H1 (cell line): ENCODE measurements at regions not wholly inside any gene's neighbourhood (a gene's known extent, or its start where the extent isn't known, plus 50 kb on each side); places are given as distances from the start of the nearest gene placed in this dataset.

ENCODE experiments used
- CTCF ChIA-PET: fragments of 300-600 bp; sonication (Branson Sonifier 250); formaldehyde crosslinking; loops from one replicate; lab custom pipeline; 2021; ENCODE audit not compliant: partially characterized antibody; lab: Charles Lee
- POLR2A ChIA-PET: fragments of 300-600 bp; sonication (Branson Sonifier 250); formaldehyde crosslinking; loops from one replicate; lab custom pipeline; 2021; ENCODE audit warnings: inconsistent platforms; ENCODE audit not compliant: partially characterized antibody; lab: Charles Lee
- DNase-seq, 2 experiments: peaks; one replicate each; pipeline versions ENCODE4 v3.0.0 to v3.0.0-alpha.2; 2010 to 2022; ENCODE audit warnings: low spot score in 2 of 2, low read depth in 1 of 2, mixed read lengths in 1 of 2
- FAIRE-seq: peaks from 2 replicates; lab custom pipeline; 2011; peaks lifted over from hg19 to GRCh38; lab: Jason Lieb, UNC
- H2AFZ ChIP-seq: 2 replicates; pipeline ENCODE4 v1.8.1; 2012; ENCODE audit warnings: low read length, inconsistent platforms
- H2AK5ac ChIP-seq: 2 replicates; pipeline ENCODE4 v1.6.1; 2013; ENCODE audit warnings: low read depth, low read length
- H2BK120ac ChIP-seq: replicated peaks from 2 replicates; pipeline ENCODE3; 2013; ENCODE audit warnings: low read depth, low read length, inconsistent platforms
- H2BK12ac ChIP-seq: 2 replicates; pipeline ENCODE4 v1.6.1; 2013; ENCODE audit warnings: low read depth, low read length
- H2BK15ac ChIP-seq: 2 replicates; pipeline ENCODE4 v1.6.1; 2013; ENCODE audit warnings: low read length
- H2BK20ac ChIP-seq: 2 replicates; pipeline ENCODE4 v1.6.1; 2013; ENCODE audit warnings: low read length
- H2BK5ac ChIP-seq: 2 replicates; pipeline ENCODE4 v1.6.1; 2013; ENCODE audit warnings: low read depth, low read length
- H3K14ac ChIP-seq: 2 replicates; pipeline ENCODE4 v1.6.1; 2013; ENCODE audit warnings: inconsistent platforms; ENCODE audit not compliant: insufficient read length
- H3K18ac ChIP-seq: 2 replicates; pipeline ENCODE4 v1.6.1; 2013; ENCODE audit warnings: low read length; ENCODE audit errors: extremely low read depth
- H3K23ac ChIP-seq: 2 replicates; pipeline ENCODE4 v1.6.1; 2013; ENCODE audit warnings: inconsistent platforms; ENCODE audit not compliant: insufficient read length
- H3K23me2 ChIP-seq: 2 replicates; pipeline ENCODE4 v1.6.1; 2013; ENCODE audit warnings: low read depth, low read length
- H3K27ac ChIP-seq: 2 replicates; pipeline ENCODE4 v1.6.1; 2011; ENCODE audit warnings: low read depth, low read length, inconsistent platforms
- H3K27me3 ChIP-seq, 4 experiments: replicated peaks in 1 of 4; 1 replicate in 1 of 4; 2 replicates in 3 of 4; pipeline versions ENCODE4 v1.6.1 to v1.8.1; 2011 to 2013; ENCODE audit warnings: low read length in 3 of 4, mild to moderate bottlenecking in 3 of 4, inconsistent platforms in 2 of 4, mixed read lengths in 2 of 4, moderate library complexity in 1 of 4; ENCODE audit not compliant: control insufficient read depth in 3 of 4, insufficient read depth in 3 of 4; ENCODE audit errors: extremely low read depth in 1 of 4
- H3K36me3 ChIP-seq, 4 experiments: 2 replicates each; pipeline versions ENCODE4 v1.6.1 to v1.8.1; 2011 to 2013; ENCODE audit warnings: mild to moderate bottlenecking in 4 of 4, low read length in 3 of 4, moderate library complexity in 2 of 4, control low read depth in 1 of 4, inconsistent platforms in 1 of 4; ENCODE audit not compliant: insufficient read depth in 4 of 4, control insufficient read depth in 2 of 4
- H3K4ac ChIP-seq: replicated peaks from 2 replicates; pipeline ENCODE3; 2013; ENCODE audit warnings: low read length, low read depth, mixed read lengths, inconsistent platforms; ENCODE audit not compliant: insufficient read length
- H3K4me1 ChIP-seq, 4 experiments: replicated peaks in 1 of 4; 1 replicate in 1 of 4; 2 replicates in 3 of 4; pipeline versions ENCODE4 v1.6.1 to v1.8.1; 2011 to 2013; ENCODE audit warnings: low read length in 3 of 4, inconsistent platforms in 2 of 4, mixed read lengths in 1 of 4; ENCODE audit not compliant: insufficient read depth in 4 of 4, control insufficient read depth in 3 of 4
- H3K4me2 ChIP-seq, 2 experiments: 2 replicates each; pipeline versions ENCODE4 v1.6.1 to v1.8.1; 2011 to 2013; ENCODE audit warnings: low read depth in 2 of 2, low read length in 2 of 2, control low read depth in 1 of 2, inconsistent platforms in 1 of 2, mild to moderate bottlenecking in 1 of 2; ENCODE audit not compliant: insufficient read depth in 1 of 2
- H3K4me3 ChIP-seq, 4 experiments: fragments of 200-600, 300-600 bp in 1 of 4; sonication (generic), shearing (Covaris generic), sonication (Bioruptor Twin) in 1 of 4; 2 replicates each; pipeline versions ENCODE4 v1.5.1 to v1.8.1; 2011 to 2016; ENCODE audit warnings: low read length in 4 of 4, low read depth in 3 of 4, control low read depth in 2 of 4, inconsistent platforms in 2 of 4, mild to moderate bottlenecking in 2 of 4, mixed read lengths in 1 of 4, moderate library complexity in 1 of 4; ENCODE audit not compliant: insufficient read depth in 2 of 4; ENCODE audit errors: extremely low read depth in 1 of 4
- H3K56ac ChIP-seq: replicated peaks from 2 replicates; pipeline ENCODE3; 2013; ENCODE audit warnings: low read depth, mild to moderate bottlenecking, mixed read lengths, low read length, inconsistent platforms; ENCODE audit not compliant: insufficient read length
- H3K79me1 ChIP-seq: 2 replicates; pipeline ENCODE4 v1.6.1; 2013; ENCODE audit warnings: low read depth, low read length, control low read depth
- H3K79me2 ChIP-seq, 2 experiments: 2 replicates each; pipeline versions ENCODE4 v1.6.1 to v1.8.1; 2012 to 2013; ENCODE audit warnings: low read length in 2 of 2, mild to moderate bottlenecking in 2 of 2, inconsistent platforms in 1 of 2; ENCODE audit not compliant: insufficient read depth in 2 of 2, control insufficient read depth in 1 of 2
- H3K9ac ChIP-seq, 4 experiments: replicated peaks in 1 of 4; 1 replicate in 1 of 4; 2 replicates in 3 of 4; pipeline versions ENCODE4 v1.6.1 to v1.8.1; 2011 to 2013; ENCODE audit warnings: low read depth in 3 of 4, low read length in 3 of 4, control low read depth in 2 of 4, mild to moderate bottlenecking in 2 of 4, moderate library complexity in 2 of 4, inconsistent platforms in 1 of 4; ENCODE audit errors: extremely low read depth in 1 of 4
- H3K9me3 ChIP-seq, 2 experiments: 2 replicates each; pipeline versions ENCODE4 v1.6.1 to v1.8.1; 2012 to 2013; ENCODE audit warnings: mild to moderate bottlenecking in 2 of 2, moderate library complexity in 2 of 2, control low read depth in 1 of 2, inconsistent platforms in 1 of 2, low read depth in 1 of 2, low read length in 1 of 2, mixed read lengths in 1 of 2; ENCODE audit not compliant: insufficient read depth in 2 of 2
- H4K20me1 ChIP-seq, 2 experiments: replicated peaks in 1 of 2; 2 replicates each; pipeline versions ENCODE3 to v1.8.1; 2011 to 2013; ENCODE audit warnings: inconsistent platforms in 2 of 2, low read length in 2 of 2, mild to moderate bottlenecking in 1 of 2; ENCODE audit not compliant: insufficient read depth in 2 of 2, control insufficient read depth in 1 of 2
- H4K5ac ChIP-seq: 2 replicates; pipeline ENCODE4 v1.6.1; 2013; ENCODE audit warnings: low read length, low read depth, mixed read lengths, inconsistent platforms; ENCODE audit not compliant: insufficient read length
- H4K8ac ChIP-seq: 2 replicates; pipeline ENCODE4 v1.8.0; 2013; ENCODE audit warnings: mild to moderate bottlenecking, moderate library complexity, low read length, inconsistent platforms; ENCODE audit not compliant: insufficient read depth; ENCODE audit errors: extremely low read depth
- H4K91ac ChIP-seq: replicated peaks from 2 replicates; pipeline ENCODE3; 2013; ENCODE audit warnings: low read length, mixed read lengths, inconsistent platforms; ENCODE audit not compliant: insufficient read length
- BRCA1 ChIP-seq: IDR thresholded peaks from 2 replicates; pipeline ENCODE4 v1.6.1; 2012; ENCODE audit warnings: low read depth, low read length, improper control_type of control experiment
- CHD1 ChIP-seq: IDR thresholded peaks from 2 replicates; pipeline ENCODE4 v1.6.1; 2012; ENCODE audit warnings: low read depth, low read length, improper control_type of control experiment
- HDAC6 ChIP-seq: IDR thresholded peaks from one replicate; pipeline ENCODE4 v1.7.1; 2012; ENCODE audit warnings: low read depth, mild to moderate bottlenecking, inconsistent platforms, low read length, moderate library complexity
- KDM5A ChIP-seq: fragments of 200-600 bp; IDR thresholded peaks from 2 replicates; pipeline ENCODE4 v1.7.1; 2012; ENCODE audit warnings: mild to moderate bottlenecking, low read length, inconsistent platforms, mixed read lengths
- RFX5 ChIP-seq: IDR thresholded peaks from 2 replicates; pipeline ENCODE4 v1.6.1; 2011; ENCODE audit warnings: low read depth, low read length, improper control_type of control experiment, borderline replicate concordance
- RXRA ChIP-seq: IDR thresholded peaks from 2 replicates; pipeline ENCODE4 v1.6.1; 2011; ENCODE audit warnings: low read depth, mild to moderate bottlenecking, low read length, moderate library complexity; ENCODE audit not compliant: insufficient read depth
- SAP30 ChIP-seq: fragments of 300-600 bp; sonication (generic); IDR thresholded peaks from 2 replicates; pipeline ENCODE4 v1.7.1; 2012; ENCODE audit warnings: low read length, moderate library complexity, mild to moderate bottlenecking, inconsistent platforms; ENCODE audit not compliant: insufficient read depth, insufficient replicate concordance
- SP1 ChIP-seq: IDR thresholded peaks from 2 replicates; pipeline ENCODE4 v1.6.1; 2011; ENCODE audit warnings: low read depth, low read length
- WGBS, 2 experiments: shearing (Covaris generic) in 1 of 2; methylation state at CpG; one replicate each; pipeline versions ENCODE4 v1.1.6 to v1.1.7; 2013 to 2015; ENCODE audit warnings: low lambda C conversion rate in 2 of 2, mixed read lengths in 2 of 2, inconsistent platforms in 1 of 2, low coverage in 1 of 2, missing lambda C conversion rate in 1 of 2; ENCODE audit not compliant: insufficient replicate concordance in 2 of 2, insufficient coverage in 1 of 2, insufficient read length in 1 of 2; ENCODE audit errors: extremely low coverage in 1 of 2, missing lambda C conversion rate in 1 of 2; 5-methylcytosine and 5-hydroxymethylcytosine counted together
- TF ChIP-seq, protein P1 (sequence below): IDR thresholded peaks from 2 replicates; pipeline ENCODE4 v1.6.1; 2012; ENCODE audit warnings: inconsistent platforms

DNA sequence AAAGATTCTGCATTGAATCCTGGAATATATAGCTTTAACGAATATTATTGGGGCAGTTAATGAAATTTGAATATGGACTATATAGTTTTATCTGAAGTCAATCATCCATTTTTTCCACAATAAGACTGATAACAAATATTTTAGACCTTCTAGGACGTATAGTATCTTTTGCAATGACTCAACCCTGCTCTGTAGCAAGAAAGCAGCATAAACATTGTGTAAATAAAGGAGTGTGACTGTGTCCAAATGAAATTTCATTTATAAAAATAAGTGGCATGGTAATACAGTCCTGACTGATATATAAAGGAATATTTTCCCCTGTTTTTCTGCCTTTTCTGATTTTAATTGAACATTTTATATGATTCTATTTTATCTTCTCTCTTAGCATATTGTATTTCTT lies 947.7 kb upstream of the SLIT2 start:
- Histone ChIP-seq H3K14ac (no peak overlapping the region), H2BK15ac (no peak overlapping the region), H3K4me1 (no peaks in the 10 kb centered on the region), H3K56ac (no peak overlapping the region), H2BK5ac (no peak overlapping the region), H2BK12ac (no peak overlapping the region), H4K91ac (no peak overlapping the region), H3K9ac (no peak overlapping the region), H3K23ac (no peak overlapping the region), H3K36me3 (no peaks in the 10 kb centered on the region), H3K18ac (no peak overlapping the region), H3K23me2 (no peaks in the 10 kb centered on the region), H3K9me3 (no peaks in the 10 kb centered on the region), H2AFZ (no peak overlapping the region), H4K20me1 (no peaks in the 10 kb centered on the region), H4K8ac (no peak overlapping the region), H2BK20ac (no peak overlapping the region), H3K4ac (no peak overlapping the region), H2AK5ac (no peak overlapping the region), H3K79me1 (no peaks in the 10 kb centered on the region), H3K27ac (no peak overlapping the region), H3K27me3 (no peaks in the 10 kb centered on the region), H3K79me2 (no peaks in the 10 kb centered on the region), H4K5ac (no peak overlapping the region), H3K4me2 (no peak overlapping the region), H2BK120ac (no peak overlapping the region), H3K4me3 (no peak overlapping the region)
- DNase-seq (no peak), FAIRE-seq (no peak)
- ChIA-PET POLR2A (no interaction called here), CTCF (no interaction called here)
- 79% methylated on average over 2 of the region's 2 CpGs; no CpG with 5 or more reads in 1 of the 2 experiments for WGBS, 2 experiments
- no peak for TF ChIP-seq HDAC6
- TF ChIP-seq KDM5A: no peak
- TF ChIP-seq SP1: no peak
- TF ChIP-seq BRCA1: no peak
- TF ChIP-seq, protein P1, sequence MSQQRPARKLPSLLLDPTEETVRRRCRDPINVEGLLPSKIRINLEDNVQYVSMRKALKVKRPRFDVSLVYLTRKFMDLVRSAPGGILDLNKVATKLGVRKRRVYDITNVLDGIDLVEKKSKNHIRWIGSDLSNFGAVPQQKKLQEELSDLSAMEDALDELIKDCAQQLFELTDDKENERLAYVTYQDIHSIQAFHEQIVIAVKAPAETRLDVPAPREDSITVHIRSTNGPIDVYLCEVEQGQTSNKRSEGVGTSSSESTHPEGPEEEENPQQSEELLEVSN: no peak
- TF ChIP-seq SAP30: no peak
- TF ChIP-seq RFX5: no peak
- TF ChIP-seq RXRA: no peak
- TF ChIP-seq CHD1: no peak
